GM21723 (cell line): ENCODE measurements at regions not wholly inside any gene's neighbourhood (a gene's known extent, or its start where the extent isn't known, plus 50 kb on each side); places are given as distances from the start of the nearest gene placed in this dataset.
"Not testable (repeated sequence)": the region's sequence is repeated elsewhere in the genome, so short reads cannot be mapped to it uniquely, and the experiment has no call there.

Experiments
- ATAC-seq: cut with Tn5 transposase; IDR thresholded peaks from one replicate; pipeline ENCODE4 v1.9.1; 2021; ENCODE audit warnings: mild to moderate bottlenecking, moderate library complexity; ENCODE audit not compliant: unreplicated experiment

- no peak for ATAC-seq
Observed at GRCh38 chr2:107534926-107535325, 291.8 kb upstream of the RGPD4 start.

GRCh38 chr2:107535905-107536689 is 290.6 kb upstream of the RGPD4 start:
- ATAC-seq: not testable (repeated sequence)

GRCh38 chr2:107542314-107542740 is 284.4 kb upstream of the RGPD4 start:
- no peak for ATAC-seq

- no peak for ATAC-seq
Observed at GRCh38 chr2:107543793-107544192, 282.9 kb upstream of the RGPD4 start.

GRCh38 chr2:107545066-107545465 is 281.6 kb upstream of the RGPD4 start:
- no peak for ATAC-seq

GRCh38 chr2:107545851-107546250 is 280.8 kb upstream of the RGPD4 start:
- ATAC-seq: no peak

GRCh38 chr2:107548216-107548615 is 278.5 kb upstream of the RGPD4 start:
- no peak for ATAC-seq

GRCh38 chr2:107553046-107553445 is 273.6 kb upstream of the RGPD4 start:
- ATAC-seq: no peak

GRCh38 chr2:107553539-107553938 is 273.2 kb upstream of the RGPD4 start:
- ATAC-seq: no peak

GRCh38 chr2:107556038-107556627 is 270.6 kb upstream of the RGPD4 start:
- ATAC-seq: no peak

- ATAC-seq: no peak
Observed at GRCh38 chr2:107558295-107558694, 268.4 kb upstream of the RGPD4 start.

- ATAC-seq: no peak
Observed at GRCh38 chr2:107569496-107569895, 257.2 kb upstream of the RGPD4 start.

- no peak for ATAC-seq
Observed at GRCh38 chr2:107570876-107571275, 255.8 kb upstream of the RGPD4 start.

- ATAC-seq: not testable (repeated sequence)
Observed at GRCh38 chr2:107572890-107573289, 253.8 kb upstream of the RGPD4 start.

- no peak for ATAC-seq
Observed at GRCh38 chr2:107576991-107577390, 249.7 kb upstream of the RGPD4 start.

GRCh38 chr2:107582487-107582886 is 244.2 kb upstream of the RGPD4 start:
- no peak for ATAC-seq

- no peak for ATAC-seq
Observed at GRCh38 chr2:107584577-107584976, 242.1 kb upstream of the RGPD4 start.

GRCh38 chr2:107585851-107586250 is 240.8 kb upstream of the RGPD4 start:
- no peak for ATAC-seq

- ATAC-seq: no peak
Observed at GRCh38 chr2:107588181-107588580, 238.5 kb upstream of the RGPD4 start.

GRCh38 chr2:107589079-107589491 is 237.6 kb upstream of the RGPD4 start:
- no peak for ATAC-seq

- ATAC-seq: no peak
Observed at GRCh38 chr2:107591561-107592279, 235.0 kb upstream of the RGPD4 start.

- ATAC-seq: no peak
Observed at GRCh38 chr2:107592280-107592624, 234.4 kb upstream of the RGPD4 start.
